ENCODE measurements at regions not wholly inside any gene's neighbourhood (a gene's known extent, or its start where the extent isn't known, plus 50 kb on each side); places are given as distances from the start of the nearest gene placed in this dataset.

- DNase-seq (ENCODE audit: low spot score): no peak
Measured at GRCh38 chr4:179415037-179415846, 1973.0 kb upstream of the AGA start.

- no peak for DNase-seq (ENCODE audit: low spot score)
Measured at GRCh38 chr4:179415847-179416223, 1973.6 kb upstream of the AGA start.

GRCh38 chr4:179417357-179417756 lies 1975.1 kb upstream of the AGA start:
- DNase-seq (ENCODE audit: low spot score): no peak

GRCh38 chr4:179437962-179438361 lies 1995.7 kb upstream of the AGA start:
- DNase-seq (ENCODE audit: low spot score): no peak

- no peak for DNase-seq (ENCODE audit: low spot score)
Measured at GRCh38 chr4:179441596-179441995, 1999.4 kb upstream of the AGA start.

GRCh38 chr4:179447308-179447707 lies 2005.1 kb upstream of the AGA start:
- no peak for DNase-seq (ENCODE audit: low spot score)

- no peak for DNase-seq (ENCODE audit: low spot score)
Measured at GRCh38 chr4:179465131-179465797, 2023.0 kb upstream of the AGA start.

- no peak for DNase-seq (ENCODE audit: low spot score)
Measured at GRCh38 chr4:179467878-179468277, 2025.6 kb upstream of the AGA start.

- DNase-seq (ENCODE audit: low spot score): no peak
Measured at GRCh38 chr4:179472164-179472563, 2029.9 kb upstream of the AGA start.

- DNase-seq (ENCODE audit: low spot score): no peak
Measured at GRCh38 chr4:179478608-179479007, 2036.4 kb upstream of the AGA start.

GRCh38 chr4:179485781-179486180 lies 2043.5 kb upstream of the AGA start:
- DNase-seq (ENCODE audit: low spot score): no peak

- no peak for DNase-seq (ENCODE audit: low spot score)
Measured at GRCh38 chr4:179486570-179487335, 2044.5 kb upstream of the AGA start.

GRCh38 chr4:179492260-179493080 lies 2050.2 kb upstream of the AGA start:
- DNase-seq (ENCODE audit: low spot score): no peak

GRCh38 chr4:179503976-179504375 lies 2061.7 kb upstream of the AGA start:
- no peak for DNase-seq (ENCODE audit: low spot score)

GRCh38 chr4:179509489-179509888 lies 2067.3 kb upstream of the AGA start:
- DNase-seq (ENCODE audit: low spot score): no peak

- DNase-seq (ENCODE audit: low spot score): no peak
Measured at GRCh38 chr4:179521952-179522351, 2079.7 kb upstream of the AGA start.

GRCh38 chr4:179530958-179531357 lies 2088.7 kb upstream of the AGA start:
- no peak for DNase-seq (ENCODE audit: low spot score)

GRCh38 chr4:179536694-179537093 lies 2094.5 kb upstream of the AGA start:
- DNase-seq (ENCODE audit: low spot score): no peak

GRCh38 chr4:179539641-179540040 lies 2097.4 kb upstream of the AGA start:
- DNase-seq (ENCODE audit: low spot score): no peak

GRCh38 chr4:179543771-179544170 lies 2101.5 kb upstream of the AGA start:
- DNase-seq (ENCODE audit: low spot score): no peak

GRCh38 chr4:179544496-179544895 lies 2102.3 kb upstream of the AGA start:
- DNase-seq (ENCODE audit: low spot score): no peak

GRCh38 chr4:179552131-179552530 lies 2109.9 kb upstream of the AGA start:
- no peak for DNase-seq (ENCODE audit: low spot score)

All from germinal center (tissue), 1 donor.